Prostate gland (tissue), 2 donors: ENCODE measurements at regions not wholly inside any gene's neighbourhood (a gene's known extent, or its start where the extent isn't known, plus 50 kb on each side); places are given as distances from the start of the nearest gene placed in this dataset.

Experiments
- DNase-seq: peaks from one replicate; pipeline ENCODE4 v3.0.0-alpha.2; 2019; ENCODE audit warnings: low spot score
- H3K27ac ChIP-seq, 2 donors: fragments of 200-600 bp; sonication (generic); 2 replicates each; pipeline ENCODE4 v1.5.1; 2017 to 2019
- H3K27me3 ChIP-seq: fragments of 200-600 bp; sonication (generic); replicated peaks from 2 replicates; pipeline ENCODE4 v1.5.1; 2019; ENCODE audit not compliant: insufficient read depth
- H3K36me3 ChIP-seq, 2 donors: fragments of 200-600 bp; sonication (generic); 1 replicate in 1 of 2; 2 replicates in 1 of 2; pipeline versions ENCODE4 v1.5.1 to v1.8.1; 2017 to 2019
- H3K4me1 ChIP-seq: fragments of 200-600 bp; sonication (generic); replicated peaks from 2 replicates; pipeline ENCODE4 v1.5.1; 2019
- H3K4me3 ChIP-seq, 2 donors: fragments of 200-600 bp; sonication (generic); 2 replicates each; pipeline ENCODE4 v1.5.1; 2017 to 2019
- H3K9me3 ChIP-seq: fragments of 200-600 bp; sonication (generic); 2 replicates; pipeline ENCODE4 v1.5.1; 2017
- CTCF ChIP-seq, 4 experiments: fragments of 200-600 bp in 2 of 4; fragments of 450-650 bp in 2 of 4; sonication (generic) in 2 of 4; IDR thresholded peaks; 1 replicate in 3 of 4; 2 replicates in 1 of 4; pipeline ENCODE4 v1.5.1; 2016 to 2019; ENCODE audit warnings: antibody characterized with exemption in 4 of 4, mild to moderate bottlenecking in 2 of 4, moderate library complexity in 2 of 4
- POLR2A ChIP-seq: fragments of 450-650 bp; IDR thresholded peaks from one replicate; pipeline ENCODE4 v1.6.1; 2016; ENCODE audit warnings: antibody characterized with exemption, mild to moderate bottlenecking
- POLR2AphosphoS5 ChIP-seq: sonication (generic); formaldehyde crosslinking; IDR thresholded peaks from one replicate; pipeline ENCODE4 v1.6.1; 2017; ENCODE audit warnings: antibody characterized with exemption
- WGBS: methylation state at CpG from one replicate; pipeline ENCODE4 v1.1.5; 2018; 5-methylcytosine and 5-hydroxymethylcytosine counted together
- intact Hi-C: fragments of 100-400 bp; cut with DNase I; formaldehyde crosslinking; loops from one replicate; pipeline ENCODE4 v1.14.2; 2022

- H3K27ac ChIP-seq, result no peak overlapping the region
- intact Hi-C loops, result loop anchor here (2.0 to 10.0 kb wide), 6 partner anchors 141 to 668 kb away; partner anchors contain the start of gene PHYHIPL
These were observed 222.3 kb upstream of the PHYHIPL start for GRCh38 chr10:58954178-58954577.

DNA sequence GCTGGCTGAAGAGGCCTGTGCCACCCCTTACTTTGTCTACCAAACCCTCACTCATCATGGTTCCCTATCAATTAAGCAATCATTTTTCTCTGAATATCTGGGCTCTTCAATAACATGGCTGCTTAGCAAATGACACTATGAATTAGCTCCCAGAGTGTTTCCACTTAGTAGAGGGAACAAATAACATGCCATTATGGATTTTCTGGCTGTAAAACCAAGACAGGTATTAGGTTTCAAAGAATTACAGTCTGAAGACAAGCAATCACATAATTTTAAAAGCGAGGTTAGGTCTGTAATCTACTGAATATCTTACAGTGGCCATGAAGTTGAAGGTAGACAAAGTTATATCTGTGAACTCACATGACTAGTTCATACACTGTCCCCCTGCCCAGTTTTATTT is 220.8 kb upstream of the PHYHIPL start:
- intact Hi-C loops, result loop anchor here (2.0 to 10.0 kb wide), 3 partner anchors 139 to 629 kb away; partner anchors contain the start of gene PHYHIPL
- Histone ChIP-seq H3K4me1 (no peaks in the 10 kb centered on the region), H3K9me3 (no peaks in the 10 kb centered on the region), H3K27ac (no peak overlapping the region), H3K36me3 (no peaks in the 10 kb centered on the region), H3K27me3 (no peaks in the 10 kb centered on the region), H3K4me3 (no peak overlapping the region)
- no peak for DNase-seq
- 15% methylated on average over 1 of the region's 1 CpG for WGBS
- TF ChIP-seq POLR2AphosphoS5, result no peak
- TF ChIP-seq CTCF (IDR thresholded peaks at IDR 0.05), result no peak
- TF ChIP-seq POLR2A, result no peak

More at GRCh38 chr10:58954178-58954577, 222.3 kb upstream of the PHYHIPL start:
- Histone ChIP-seq H3K36me3 (no peaks in the 10 kb centered on the region), H3K27me3 (no peaks in the 10 kb centered on the region), H3K4me1 (no peaks in the 10 kb centered on the region), H3K4me3 (no peak overlapping the region), H3K9me3 (no peaks in the 10 kb centered on the region)
- TF ChIP-seq POLR2A (no peak), CTCF (IDR thresholded peaks at IDR 0.05) (no peak), POLR2AphosphoS5 (no peak)
- WGBS, result 92% methylated on average over 2 of the region's 2 CpGs
- DNase-seq, result no peak

DNA sequence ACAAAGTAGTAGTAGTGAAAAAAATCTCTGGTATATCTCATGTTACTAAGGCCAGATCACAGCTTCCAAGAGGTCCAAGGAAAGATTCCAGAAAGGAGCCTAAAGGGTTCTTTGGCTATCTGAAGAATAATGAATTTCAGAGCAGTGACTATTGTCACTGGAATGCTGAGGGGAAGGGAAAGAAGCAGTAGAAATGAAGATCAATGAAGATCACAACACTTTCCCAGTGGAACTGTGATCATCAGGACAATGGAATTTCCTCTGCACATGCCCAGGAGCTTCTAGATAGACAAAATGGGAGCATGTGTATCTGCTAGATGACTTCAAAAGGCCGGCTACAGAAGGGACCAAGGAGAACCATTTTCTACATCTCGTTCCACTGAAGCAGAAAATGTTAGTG is 219.5 kb upstream of the PHYHIPL start:
- Histone ChIP-seq H3K27me3 (no peaks in the 10 kb centered on the region), H3K4me1 (no peaks in the 10 kb centered on the region), H3K9me3 (no peaks in the 10 kb centered on the region), H3K36me3 (no peaks in the 10 kb centered on the region), H3K4me3 (no peak overlapping the region), H3K27ac (no peak overlapping the region)
- intact Hi-C loops, result loop anchor here (10.0 kb wide), 2 partner anchors 138 to 628 kb away; no protein-coding TSS in a partner anchor
- DNase-seq, result no peak
- 94% methylated on average over 2 of the region's 2 CpGs for WGBS
- TF ChIP-seq CTCF (IDR thresholded peaks at IDR 0.05) (no peak), POLR2AphosphoS5 (no peak)

GRCh38 chr10:58957517-58957916 is 218.9 kb upstream of the PHYHIPL start:
- H3K4me1 ChIP-seq, result no peaks in the 10 kb centered on the region
- no peaks in the 10 kb centered on the region for H3K9me3 ChIP-seq
- TF ChIP-seq POLR2A, result no peak
- TF ChIP-seq POLR2AphosphoS5, result no peak
- no peak for TF ChIP-seq CTCF (IDR thresholded peaks at IDR 0.05)
- no peaks in the 10 kb centered on the region for H3K36me3 ChIP-seq
- H3K4me3 ChIP-seq, result no peak overlapping the region
- H3K27ac ChIP-seq, result no peak overlapping the region
- intact Hi-C loops, result loop anchor here (10.0 kb wide), 2 partner anchors 137 to 627 kb away; no protein-coding TSS in a partner anchor
- no peak for DNase-seq
- 97% methylated on average over 1 of the region's 1 CpG for WGBS
- no peaks in the 10 kb centered on the region for H3K27me3 ChIP-seq

DNA sequence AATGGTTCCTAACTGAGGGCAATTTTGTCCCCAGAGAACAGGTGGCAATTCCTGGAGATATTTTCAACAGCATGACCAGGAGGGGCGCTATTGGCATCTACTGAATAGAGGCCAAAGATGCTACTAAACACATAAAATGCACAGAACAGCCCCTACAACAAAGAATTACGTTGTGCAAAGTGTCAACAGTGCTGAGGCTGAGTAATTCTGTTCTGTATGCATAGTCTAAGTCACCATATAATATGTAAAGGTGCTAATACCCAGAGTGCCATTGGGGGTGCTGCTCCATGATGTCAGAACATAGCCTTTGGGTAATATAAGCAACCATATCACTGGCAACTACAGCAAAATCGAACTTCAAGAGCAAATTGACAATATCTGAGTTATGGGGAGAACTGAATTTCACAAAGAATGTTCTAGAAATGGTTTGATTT is 213.3 kb upstream of the PHYHIPL start:
- intact Hi-C loops, result loop anchor here (10.0 kb wide), 1 partner anchor 548 kb away; no protein-coding TSS in a partner anchor

More for the DNA sequence above, 213.3 kb upstream of the PHYHIPL start:
- Histone ChIP-seq H3K9me3 (no peaks in the 10 kb centered on the region), H3K36me3 (no peaks in the 10 kb centered on the region), H3K27ac (no peak overlapping the region), H3K27me3 (no peaks in the 10 kb centered on the region), H3K4me3 (no peak overlapping the region), H3K4me1 (no peaks in the 10 kb centered on the region)
- TF ChIP-seq CTCF (IDR thresholded peaks at IDR 0.05) (no peak), POLR2A (no peak), POLR2AphosphoS5 (no peak)
- 59% methylated on average over 3 of the region's 3 CpGs for WGBS
- no peak for DNase-seq
